Naive thymus-derived CD8-positive, alpha-beta T cell (primary cell): ENCODE measurements at regions not wholly inside any gene's neighbourhood (a gene's known extent, or its start where the extent isn't known, plus 50 kb on each side); places are given as distances from the start of the nearest gene placed in this dataset.

ENCODE experiments used
- ATAC-seq, 2 donors: fragments of 150-1000 bp; cut with Tn5 transposase in 1 of 2; sonication (Bioruptor Pico), chemical (Tn5 transposase) in 1 of 2; 1 replicate in 1 of 2; 2 replicates in 1 of 2; pipeline ENCODE4 v1.10.0; 2021; ENCODE audit warnings: mild to moderate bottlenecking in 2 of 2, moderate library complexity in 2 of 2
- POLR2A ChIA-PET: fragments of 350-600 bp; sonication (Branson Sonifier 250); formaldehyde crosslinking; loops from one replicate; lab custom pipeline; 2021; ENCODE audit warnings: antibody characterized with exemption; lab: Charles Lee
- DNase-seq, 10 donors: peaks; one replicate each; pipeline versions ENCODE4 v3.0.0 to v3.0.0-alpha.2; 2020 to 2022
- H3K27ac Mint-ChIP-seq, 10 donors: one replicate each; pipeline ENCODE4 v1.8.0; 2020 to 2022; ENCODE audit warnings: mild to moderate bottlenecking in 10 of 10, mixed read lengths in 10 of 10, moderate library complexity in 4 of 10, inconsistent platforms in 1 of 10
- H3K27me3 Mint-ChIP-seq, 5 donors: one replicate each; pipeline ENCODE4 v1.8.0; 2021 to 2022; ENCODE audit warnings: mixed read lengths in 5 of 5
- H3K36me3 Mint-ChIP-seq, 3 donors: one replicate each; pipeline ENCODE4 v1.8.0; 2020 to 2022; ENCODE audit warnings: mixed read lengths in 3 of 3, mild to moderate bottlenecking in 2 of 3, inconsistent platforms in 1 of 3
- H3K4me1 Mint-ChIP-seq, 4 donors: one replicate each; pipeline ENCODE4 v1.8.0; 2021 to 2022; ENCODE audit warnings: mixed read lengths in 4 of 4
- H3K4me3 Mint-ChIP-seq, 10 donors: one replicate each; pipeline ENCODE4 v1.8.0; 2020 to 2022; ENCODE audit warnings: mild to moderate bottlenecking in 10 of 10, mixed read lengths in 10 of 10, moderate library complexity in 6 of 10, inconsistent platforms in 1 of 10
- H3K9me3 Mint-ChIP-seq, 9 donors: one replicate each; pipeline ENCODE4 v1.8.0; 2020 to 2022; ENCODE audit warnings: mixed read lengths in 9 of 9, mild to moderate bottlenecking in 3 of 9, inconsistent platforms in 1 of 9, moderate library complexity in 1 of 9

DNA sequence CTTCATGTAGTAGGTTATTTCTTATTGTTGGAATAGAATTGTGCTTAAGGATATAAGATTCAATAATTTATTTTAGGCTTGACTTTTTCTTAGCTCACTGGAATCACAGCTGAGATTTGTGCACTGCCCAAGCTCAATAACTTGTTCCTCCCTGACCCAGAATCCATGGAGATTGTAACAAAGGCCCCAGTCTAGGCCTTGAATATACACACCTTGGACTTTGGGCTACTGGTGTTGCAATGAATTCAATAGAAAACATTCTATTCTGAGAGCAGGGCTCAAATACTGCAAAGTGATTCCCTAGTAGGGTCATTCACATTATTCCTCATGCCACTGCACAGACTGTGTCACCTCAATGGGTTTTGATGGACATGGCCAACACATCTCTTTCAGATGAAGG is 352.4 kb downstream of the GALC start:
- no peaks in the 10 kb centered on the region for H3K4me1 Mint-ChIP-seq

GRCh38 chr14:87638196-87638595 is 354.8 kb downstream of the GALC start:
- H3K36me3 Mint-ChIP-seq = no peaks in the 10 kb centered on the region
- no peak overlapping the region for H3K4me3 Mint-ChIP-seq
- DNase-seq = no peak
- peaks cover 0 to 7% (median under 1%) of the 10 kb centered on the region in 5 donors for H3K27me3 Mint-ChIP-seq
- no peak for ATAC-seq
- no peak overlapping the region for H3K27ac Mint-ChIP-seq
- no peaks in the 10 kb centered on the region for H3K4me1 Mint-ChIP-seq
- POLR2A ChIA-PET = no interaction called here
- peaks cover 0 to 3% (median 0%) of the 10 kb centered on the region in 9 donors for H3K9me3 Mint-ChIP-seq

More for the DNA sequence above, 352.4 kb downstream of the GALC start:
- peaks cover 0 to 7% (median 0%) of the 10 kb centered on the region in 5 donors for H3K27me3 Mint-ChIP-seq
- peaks cover 0 to 6% (median 0%) of the 10 kb centered on the region in 9 donors for H3K9me3 Mint-ChIP-seq
- no peak overlapping the region for H3K27ac Mint-ChIP-seq
- no peaks in the 10 kb centered on the region for H3K36me3 Mint-ChIP-seq
- ATAC-seq (no peak), DNase-seq (no peak)
- POLR2A ChIA-PET = no interaction called here
- H3K4me3 Mint-ChIP-seq = no peak overlapping the region

GRCh38 chr14:87635442-87635841 is 357.5 kb downstream of the GALC start:
- Mint-ChIP-seq H3K4me1 (no peaks in the 10 kb centered on the region), H3K9me3 (peaks cover 0 to 3% (median 0%) of the 10 kb centered on the region in 9 donors), H3K27ac (no peak overlapping the region), H3K4me3 (no peak overlapping the region), H3K36me3 (no peaks in the 10 kb centered on the region), H3K27me3 (peaks cover 0 to 8% (median 1%) of the 10 kb centered on the region in 5 donors)
- no peak for DNase-seq
- no peak for ATAC-seq
- POLR2A ChIA-PET = no interaction called here

- Mint-ChIP-seq H3K9me3 (peaks cover 0 to 9% (median 1%) of the 10 kb centered on the region in 9 donors), H3K36me3 (no peaks in the 10 kb centered on the region), H3K4me3 (no peak overlapping the region), H3K4me1 (no peaks in the 10 kb centered on the region), H3K27ac (no peak overlapping the region), H3K27me3 (peaks cover 0 to 8% (median 1%) of the 10 kb centered on the region in 5 donors)
- no peak for ATAC-seq
- POLR2A ChIA-PET = no interaction called here
- no peak for DNase-seq
These were observed 360.2 kb downstream of the GALC start for GRCh38 chr14:87632796-87633195.

DNA sequence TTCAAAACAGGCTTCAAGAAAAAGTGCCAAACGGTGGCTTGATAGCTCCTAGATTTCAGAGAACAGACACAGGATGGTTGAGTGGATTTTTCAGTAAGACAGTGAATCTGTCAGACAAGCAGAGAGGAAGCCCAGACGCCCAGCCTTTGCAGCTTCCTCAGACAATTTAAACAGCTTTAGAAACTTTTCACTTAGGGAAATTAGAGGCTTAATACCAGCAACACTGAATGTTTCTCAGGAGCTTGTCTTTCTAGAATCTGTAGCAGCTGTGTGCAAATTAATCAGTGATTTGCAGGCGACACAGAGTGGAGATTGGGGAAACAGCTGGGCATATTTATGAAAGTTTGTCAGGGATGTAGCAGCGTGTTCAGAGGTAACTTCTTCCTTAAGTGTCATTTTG is 362.1 kb downstream of the GALC start:
- H3K9me3 Mint-ChIP-seq = peaks cover 0 to 10% (median 2%) of the 10 kb centered on the region in 9 donors
- no peak overlapping the region for H3K27ac Mint-ChIP-seq
- H3K4me3 Mint-ChIP-seq = no peak overlapping the region
- peaks cover 0 to 8% (median 2%) of the 10 kb centered on the region in 5 donors for H3K27me3 Mint-ChIP-seq
- H3K4me1 Mint-ChIP-seq = no peaks in the 10 kb centered on the region
- ATAC-seq (no peak), DNase-seq (no peak)
- H3K36me3 Mint-ChIP-seq = no peaks in the 10 kb centered on the region
- POLR2A ChIA-PET = no interaction called here

DNA sequence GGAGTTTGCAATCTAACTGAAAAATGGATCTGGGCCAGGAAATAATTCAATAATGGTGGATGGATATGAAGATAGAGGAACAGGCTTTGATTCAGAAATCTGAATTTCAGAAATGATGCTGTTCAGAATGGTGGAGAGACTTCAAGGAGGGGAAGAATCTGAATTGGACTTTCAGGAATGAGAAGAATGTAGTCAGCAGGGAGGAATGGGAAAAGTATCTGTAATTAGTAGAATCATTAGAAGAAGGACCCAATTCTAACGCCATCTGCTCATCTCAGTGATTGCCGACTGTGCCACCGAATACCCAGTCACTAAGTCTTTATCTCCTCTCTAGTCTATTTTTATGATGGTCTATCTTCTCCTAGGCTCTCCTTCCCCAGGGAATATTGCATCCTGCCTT is 363.2 kb downstream of the GALC start:
- Mint-ChIP-seq H3K4me3 (no peak overlapping the region), H3K4me1 (no peaks in the 10 kb centered on the region), H3K27me3 (peaks cover 0 to 8% (median 2%) of the 10 kb centered on the region in 5 donors), H3K36me3 (no peaks in the 10 kb centered on the region), H3K9me3 (peaks cover 0 to 11% (median 2%) of the 10 kb centered on the region in 9 donors), H3K27ac (no peak overlapping the region)
- DNase-seq (no peak), ATAC-seq (no peak)
- POLR2A ChIA-PET = no interaction called here

- Mint-ChIP-seq H3K4me1 (no peaks in the 10 kb centered on the region), H3K36me3 (no peaks in the 10 kb centered on the region), H3K27me3 (peaks cover 0 to 8% (median 2%) of the 10 kb centered on the region in 5 donors), H3K4me3 (no peak overlapping the region), H3K9me3 (peaks cover 0 to 11% (median 2%) of the 10 kb centered on the region in 9 donors), H3K27ac (no peak overlapping the region)
- POLR2A ChIA-PET = no interaction called here
- ATAC-seq = no peak
- DNase-seq = no peak
These were observed 364.2 kb downstream of the GALC start for GRCh38 chr14:87628780-87629179.

DNA sequence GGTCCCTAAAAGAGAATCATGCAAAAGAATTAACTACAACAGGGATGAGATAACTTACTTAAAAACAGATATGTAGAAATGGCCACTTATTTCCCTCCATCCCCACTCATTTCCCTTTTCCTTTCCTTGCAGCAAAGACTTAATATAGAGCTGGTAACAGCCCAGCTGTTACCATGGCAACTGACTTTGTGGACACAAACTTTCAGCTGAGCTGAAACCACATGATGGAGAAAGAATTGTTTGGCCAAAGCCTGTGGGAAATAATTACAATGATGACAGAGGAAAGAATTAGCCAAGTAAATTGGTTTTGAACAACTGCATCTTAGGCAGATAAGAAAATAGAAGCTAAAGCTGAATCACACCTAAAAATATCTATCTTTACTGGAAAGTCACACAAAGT is 364.9 kb downstream of the GALC start:
- Mint-ChIP-seq H3K27ac (no peak overlapping the region), H3K36me3 (peaks cover 0 to 1% (median 0%) of the 10 kb centered on the region in 3 donors), H3K9me3 (peaks cover 0 to 12% (median 2%) of the 10 kb centered on the region in 9 donors), H3K27me3 (peaks cover 0 to 7% (median 2%) of the 10 kb centered on the region in 5 donors), H3K4me3 (no peak overlapping the region), H3K4me1 (no peaks in the 10 kb centered on the region)
- ATAC-seq (no peak), DNase-seq (no peak)
- POLR2A ChIA-PET = no interaction called here

DNA sequence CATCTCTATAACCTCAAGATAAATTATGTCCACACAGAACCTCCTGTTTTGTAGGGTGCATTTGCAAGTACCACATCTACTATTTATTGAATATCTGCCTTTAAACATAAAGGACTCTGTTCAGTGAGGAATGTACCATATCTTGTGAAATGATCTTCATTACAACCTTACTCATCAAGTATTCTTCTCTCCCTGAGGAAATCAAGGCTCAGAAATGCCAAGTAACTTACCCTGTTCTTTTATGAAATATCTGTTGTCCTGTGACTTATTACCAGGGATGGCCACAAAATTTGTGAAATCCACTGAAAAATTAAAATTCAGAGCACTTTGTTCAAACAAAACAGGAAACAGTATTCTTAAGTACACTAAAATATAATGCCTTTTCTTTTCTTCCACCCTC is 366.7 kb downstream of the GALC start:
- Mint-ChIP-seq H3K27me3 (peaks cover 0 to 4% (median 2%) of the 10 kb centered on the region in 5 donors), H3K36me3 (peaks cover 0 to 11% (median 0%) of the 10 kb centered on the region in 3 donors), H3K4me1 (no peaks in the 10 kb centered on the region), H3K4me3 (no peak overlapping the region), H3K9me3 (peaks cover 3 to 30% (median 10%) of the 10 kb centered on the region in 9 donors), H3K27ac (no peak overlapping the region)
- ATAC-seq (no peak), DNase-seq (no peak)
- POLR2A ChIA-PET = no interaction called here

DNA sequence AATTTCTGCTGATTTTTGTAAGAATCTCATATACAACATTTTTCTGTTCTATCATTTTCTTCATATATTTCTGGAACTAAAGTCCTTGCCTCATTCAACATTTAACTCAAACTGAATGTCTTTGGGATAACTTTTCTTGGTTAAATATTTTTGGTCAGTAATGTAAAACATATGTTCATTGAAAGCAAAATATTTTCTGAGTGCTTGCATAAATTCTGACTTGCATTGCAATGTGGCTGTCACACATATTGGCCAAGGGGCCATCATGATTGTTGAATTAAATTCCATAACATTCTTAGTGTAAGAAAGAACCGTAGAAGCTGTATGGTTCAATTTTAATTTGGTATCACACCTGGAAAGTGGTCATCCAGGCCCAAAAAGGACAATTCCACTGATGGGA is 369.4 kb downstream of the GALC start:
- ATAC-seq = no peak
- POLR2A ChIA-PET = no interaction called here
- Mint-ChIP-seq H3K27me3 (peaks cover 0 to 12% (median 2%) of the 10 kb centered on the region in 5 donors), H3K9me3 (peaks cover 3 to 32% (median 19%) of the 10 kb centered on the region in 9 donors), H3K4me1 (no peaks in the 10 kb centered on the region), H3K27ac (no peak overlapping the region), H3K36me3 (peaks cover 0 to 15% (median 0%) of the 10 kb centered on the region in 3 donors), H3K4me3 (no peak overlapping the region)
- DNase-seq = no peak

GRCh38 chr14:87617079-87617478 is 375.9 kb downstream of the GALC start:
- peaks cover 0 to 22% (median 2%) of the 10 kb centered on the region in 5 donors for H3K27me3 Mint-ChIP-seq
- no peak overlapping the region for H3K27ac Mint-ChIP-seq
- POLR2A ChIA-PET = no interaction called here
- H3K4me1 Mint-ChIP-seq = no peaks in the 10 kb centered on the region
- H3K9me3 Mint-ChIP-seq = peaks cover 0 to 27% (median 15%) of the 10 kb centered on the region in 9 donors
- DNase-seq (no peak), ATAC-seq (no peak)
- peaks cover 0 to 6% (median 0%) of the 10 kb centered on the region in 3 donors for H3K36me3 Mint-ChIP-seq
- H3K4me3 Mint-ChIP-seq = no peak overlapping the region

- DNase-seq (peak in 1 of 10 donors; percentile 19), ATAC-seq (no peak)
- peaks cover 0 to 22% (median 2%) of the 10 kb centered on the region in 5 donors for H3K27me3 Mint-ChIP-seq
- H3K27ac Mint-ChIP-seq = no peak overlapping the region
- H3K36me3 Mint-ChIP-seq = peaks cover 0 to 4% (median 0%) of the 10 kb centered on the region in 3 donors
- POLR2A ChIA-PET = no interaction called here
- H3K4me3 Mint-ChIP-seq = no peak overlapping the region
- H3K9me3 Mint-ChIP-seq = peaks cover 0 to 17% (median 7%) of the 10 kb centered on the region in 9 donors
- H3K4me1 Mint-ChIP-seq = no peaks in the 10 kb centered on the region
These were observed 376.9 kb downstream of the GALC start for GRCh38 chr14:87615822-87616679.

- H3K4me1 Mint-ChIP-seq = no peaks in the 10 kb centered on the region
- H3K36me3 Mint-ChIP-seq = no peaks in the 10 kb centered on the region
- no peak overlapping the region for H3K27ac Mint-ChIP-seq
- DNase-seq (no peak), ATAC-seq (no peak)
- H3K27me3 Mint-ChIP-seq = peaks cover 0 to 19% (median 2%) of the 10 kb centered on the region in 5 donors
- H3K9me3 Mint-ChIP-seq = peaks cover 0 to 9% (median 0%) of the 10 kb centered on the region in 9 donors
- POLR2A ChIA-PET = no interaction called here
- no peak overlapping the region for H3K4me3 Mint-ChIP-seq
These were observed 377.9 kb downstream of the GALC start for GRCh38 chr14:87615047-87615446.
